Glomerular visceral epithelial cell (primary cell): ENCODE measurements at regions not wholly inside any gene's neighbourhood (a gene's known extent, or its start where the extent isn't known, plus 50 kb on each side); places are given as distances from the start of the nearest gene placed in this dataset.
A peak's percentile ranks its signal among the peaks of the same experiment; 100 is the strongest.
"Not testable (repeated sequence)": the region's sequence is repeated elsewhere in the genome, so short reads cannot be mapped to it uniquely, and the experiment has no call there.

Experiments
- DNase-seq: peaks from one replicate; pipeline ENCODE4 v3.0.0-alpha.2; 2016; ENCODE audit errors: extremely low spot score

GRCh38 chr3:30297112-30297511 is 309.3 kb upstream of the TGFBR2 start:
- no peak for DNase-seq

DNA sequence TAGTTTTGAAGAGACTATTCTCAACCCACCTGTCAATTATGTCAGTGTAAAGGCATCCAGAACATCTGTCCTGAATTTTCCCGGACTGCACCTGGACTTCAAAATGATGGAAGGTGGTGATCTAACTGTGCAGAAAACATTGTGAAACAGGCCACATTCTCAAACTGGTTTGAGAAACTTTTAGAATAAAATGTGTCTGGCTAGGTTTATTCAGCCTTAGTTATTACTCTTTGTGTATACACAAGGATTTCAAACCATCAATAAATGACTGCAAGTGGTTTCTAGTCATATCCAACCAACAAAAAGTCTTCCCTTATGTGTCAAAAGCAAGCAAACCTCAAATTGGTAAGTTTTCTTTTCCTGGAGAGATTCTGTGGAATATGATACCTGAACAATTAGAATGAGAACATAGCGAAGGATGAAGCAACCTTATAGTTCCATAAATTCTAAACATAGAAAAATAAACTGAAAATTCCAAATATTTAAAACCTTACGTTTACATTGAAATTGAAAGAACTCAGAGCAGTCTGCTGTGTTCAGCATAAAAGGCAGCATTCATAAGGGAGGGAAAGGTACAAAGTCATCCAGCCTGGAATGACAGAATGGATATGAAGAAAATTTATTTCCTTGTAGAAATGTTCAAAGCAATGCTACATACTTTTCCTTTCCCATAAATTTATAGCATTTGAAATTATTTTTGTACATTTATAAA is 306.6 kb upstream of the TGFBR2 start:
- no peak for DNase-seq

GRCh38 chr3:30300809-30301208 is 305.6 kb upstream of the TGFBR2 start:
- no peak for DNase-seq

- DNase-seq = peak; percentile 15
Measured at GRCh38 chr3:30302027-30302426, 304.4 kb upstream of the TGFBR2 start.

GRCh38 chr3:30303770-30304169 is 302.6 kb upstream of the TGFBR2 start:
- no peak for DNase-seq

DNA sequence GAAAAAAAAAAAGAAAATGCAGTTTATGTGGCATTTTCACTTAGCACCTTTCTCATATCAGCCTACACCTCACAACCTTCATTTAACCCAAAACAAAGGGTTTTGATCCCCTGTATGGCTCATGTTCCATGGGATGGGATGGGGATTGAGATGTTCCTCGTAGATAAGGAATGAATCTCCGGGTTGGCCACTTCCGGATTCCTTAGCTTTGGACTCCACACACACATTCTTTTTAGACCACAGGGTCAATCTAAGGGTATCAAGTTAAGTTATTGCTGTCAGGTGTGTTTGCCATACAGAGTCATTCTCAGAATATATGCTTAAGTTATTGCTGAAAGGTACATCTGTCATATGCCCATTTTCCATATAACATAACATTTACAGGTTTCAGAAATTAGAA is 301.4 kb upstream of the TGFBR2 start:
- peak; percentile 16 for DNase-seq

DNA sequence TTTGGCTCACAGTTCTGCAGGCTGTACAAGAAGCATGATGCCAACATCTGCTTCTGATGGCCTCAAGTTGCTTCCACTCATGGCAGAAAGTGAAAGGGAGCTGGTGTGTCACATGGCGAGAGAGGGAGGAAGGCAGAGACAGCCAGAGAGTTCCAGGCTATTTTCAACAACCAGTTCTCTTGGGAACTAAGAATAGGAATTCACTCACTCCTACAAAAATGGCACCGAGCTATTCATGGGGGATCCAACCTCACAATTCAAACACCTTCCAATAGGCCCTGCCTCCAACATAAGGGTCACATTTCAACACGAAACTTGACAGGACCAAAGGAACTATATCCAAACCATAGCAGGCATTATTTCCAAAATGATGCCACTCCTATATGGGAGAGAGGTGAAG is 299.5 kb upstream of the TGFBR2 start:
- no peak for DNase-seq

- DNase-seq = no peak
Measured at GRCh38 chr3:30307372-30307950, 298.9 kb upstream of the TGFBR2 start.

DNA sequence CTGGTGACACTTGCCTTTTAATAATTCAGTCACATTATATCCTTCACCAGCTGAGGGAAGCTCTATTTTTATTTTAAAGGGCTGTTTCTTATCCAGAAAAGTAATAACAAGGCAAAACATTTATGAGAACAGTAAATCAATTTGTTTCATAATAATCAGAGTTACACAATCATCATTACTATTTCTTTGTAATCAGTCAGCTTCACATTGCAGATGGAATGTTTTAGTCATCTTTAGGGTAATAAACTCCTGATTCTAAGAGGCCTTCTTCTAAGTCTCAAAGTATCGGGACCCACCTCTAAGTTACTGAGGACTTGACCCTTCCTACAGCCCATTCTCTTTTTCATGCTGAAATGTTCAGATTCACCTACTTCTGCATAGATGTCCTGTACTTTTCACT is 298.3 kb upstream of the TGFBR2 start:
- DNase-seq = no peak

- DNase-seq = no peak
Measured at GRCh38 chr3:30309961-30310954, 296.1 kb upstream of the TGFBR2 start.

DNA sequence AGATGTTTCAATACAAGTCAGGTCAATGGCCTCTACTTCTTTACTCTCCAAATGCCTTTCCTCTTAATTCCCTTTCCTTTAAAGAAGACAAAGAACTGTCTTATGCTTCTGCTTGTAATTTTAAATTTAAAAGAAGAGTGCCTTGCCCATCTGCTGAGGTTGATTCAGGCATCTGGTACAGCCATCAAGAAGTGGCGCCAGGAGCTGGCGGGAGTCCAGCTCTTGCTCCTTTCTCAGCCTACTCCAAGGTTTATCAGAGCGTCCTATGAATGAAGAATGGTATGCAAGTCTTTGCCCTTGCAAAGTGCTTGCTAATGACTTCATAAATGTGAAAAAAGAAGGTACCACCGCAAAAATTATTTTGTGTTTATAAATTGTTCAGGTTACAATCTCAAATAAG is 294.6 kb upstream of the TGFBR2 start:
- no peak for DNase-seq

DNA sequence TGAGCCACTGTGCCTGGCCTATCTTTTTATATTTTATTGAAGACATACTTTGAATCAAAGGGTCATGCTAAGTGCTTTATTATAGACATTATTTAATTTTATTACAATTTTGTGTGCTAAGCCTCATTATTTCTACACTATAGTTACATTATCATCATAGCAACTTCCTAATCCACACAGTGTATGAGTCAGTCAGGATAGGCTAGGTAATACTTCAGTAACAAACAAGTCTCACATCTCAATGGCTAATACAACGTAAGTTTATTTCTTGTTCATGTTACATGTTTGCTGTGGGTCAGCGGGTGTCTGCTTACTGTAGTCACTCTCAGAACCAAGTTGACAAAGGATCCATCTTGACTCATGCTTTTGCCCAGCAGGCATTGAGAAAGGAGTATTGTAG is 292.6 kb upstream of the TGFBR2 start:
- no peak for DNase-seq

GRCh38 chr3:30314757-30315325 is 291.6 kb upstream of the TGFBR2 start:
- DNase-seq = no peak

DNA sequence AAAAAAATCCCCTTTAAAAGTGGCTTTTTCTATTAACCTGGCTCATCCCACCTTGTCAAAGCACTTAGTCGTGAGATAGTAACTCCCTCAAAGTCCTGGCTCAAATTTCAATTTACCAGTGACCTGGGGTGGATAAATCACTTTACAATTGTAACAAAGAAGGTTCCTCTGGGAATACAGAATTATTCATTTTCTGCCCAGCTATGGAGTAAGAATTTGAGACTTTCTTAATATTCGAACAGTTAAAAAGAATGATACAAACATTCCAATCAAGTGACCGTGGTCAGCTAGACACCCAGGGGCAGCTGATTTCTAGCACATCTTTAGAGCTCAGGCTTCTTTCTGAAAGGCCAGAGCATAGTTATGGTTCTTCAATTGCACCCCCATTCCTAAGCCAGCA is 291.0 kb upstream of the TGFBR2 start:
- no peak for DNase-seq

GRCh38 chr3:30317561-30317960 is 288.8 kb upstream of the TGFBR2 start:
- no peak for DNase-seq

DNA sequence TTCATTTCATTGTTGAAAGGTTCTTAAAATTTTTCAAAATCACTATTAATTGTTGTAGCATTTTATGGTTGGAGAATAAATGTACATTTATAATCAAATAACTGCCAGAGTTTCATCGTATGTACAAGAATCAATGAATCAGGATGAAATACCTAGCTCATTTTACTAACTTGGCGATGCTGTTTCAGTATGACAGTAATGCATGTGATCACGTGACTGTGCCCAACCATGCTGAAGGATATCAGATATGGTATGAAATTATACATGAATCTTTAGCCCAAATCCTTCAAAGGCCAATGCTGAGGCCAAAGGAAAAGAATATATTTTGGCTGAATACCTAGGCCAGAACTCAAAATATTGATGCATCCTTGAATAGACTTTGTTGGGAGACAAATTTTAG is 288.3 kb upstream of the TGFBR2 start:
- DNase-seq = no peak

DNA sequence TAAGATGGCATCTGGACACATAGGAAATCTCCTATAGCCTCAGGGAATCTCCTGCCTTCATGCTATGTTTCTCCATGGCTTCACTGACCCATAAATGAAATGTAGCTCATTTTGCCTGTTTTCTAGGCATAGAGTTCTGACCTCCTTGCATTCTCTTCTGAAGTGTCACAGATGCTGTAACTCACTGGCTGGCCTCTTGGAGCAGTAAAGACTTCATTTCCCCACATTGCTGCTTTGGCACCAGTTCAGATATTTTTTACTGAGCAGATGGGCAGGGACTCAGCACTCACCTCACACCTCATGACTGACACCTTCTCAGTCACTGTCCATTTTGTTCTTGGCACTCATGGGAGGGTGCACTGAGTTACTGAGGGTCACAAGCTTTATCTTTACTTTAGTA is 286.7 kb upstream of the TGFBR2 start:
- peak; percentile 38 for DNase-seq

DNA sequence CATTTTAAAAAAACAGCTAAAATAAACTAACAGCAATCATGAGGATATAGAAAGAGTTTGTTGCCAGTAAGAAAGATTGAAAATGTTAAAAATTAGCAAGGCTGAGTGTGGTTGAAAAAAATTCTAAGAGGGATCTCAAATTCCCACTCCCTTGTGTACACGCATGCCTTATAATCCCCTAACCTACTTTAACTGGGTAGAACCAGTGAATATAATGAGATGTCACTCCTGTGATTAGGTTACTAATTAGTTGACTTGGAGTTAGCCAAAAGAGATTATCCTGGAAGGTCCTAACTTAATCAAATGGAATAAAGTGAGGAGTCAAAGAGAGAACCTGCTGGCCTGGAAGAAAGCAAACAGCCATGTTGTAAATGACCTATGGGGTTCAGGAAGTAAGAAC is 286.0 kb upstream of the TGFBR2 start:
- no peak for DNase-seq

DNA sequence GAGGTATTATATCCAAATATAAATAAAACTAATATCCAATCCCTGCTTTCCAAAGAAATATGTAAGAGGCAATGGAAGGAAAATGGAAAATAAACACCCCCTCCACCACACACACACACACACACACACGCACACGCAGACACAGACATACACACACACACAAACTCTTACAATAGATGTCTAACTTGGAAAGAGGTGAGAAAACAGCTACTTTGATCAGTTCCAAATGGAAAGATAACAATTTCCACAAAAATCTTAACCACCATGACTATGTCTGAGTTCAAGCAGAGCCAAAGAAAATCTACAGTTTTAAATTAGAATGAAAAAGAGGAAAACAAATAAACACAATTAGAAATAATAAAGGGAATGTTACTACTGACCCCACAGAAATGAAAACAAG is 285.3 kb upstream of the TGFBR2 start:
- DNase-seq = no peak

GRCh38 chr3:30323649-30324048 is 282.8 kb upstream of the TGFBR2 start:
- DNase-seq = not testable (repeated sequence)

GRCh38 chr3:30324587-30324986 is 281.8 kb upstream of the TGFBR2 start:
- DNase-seq = peak; percentile 64

DNA sequence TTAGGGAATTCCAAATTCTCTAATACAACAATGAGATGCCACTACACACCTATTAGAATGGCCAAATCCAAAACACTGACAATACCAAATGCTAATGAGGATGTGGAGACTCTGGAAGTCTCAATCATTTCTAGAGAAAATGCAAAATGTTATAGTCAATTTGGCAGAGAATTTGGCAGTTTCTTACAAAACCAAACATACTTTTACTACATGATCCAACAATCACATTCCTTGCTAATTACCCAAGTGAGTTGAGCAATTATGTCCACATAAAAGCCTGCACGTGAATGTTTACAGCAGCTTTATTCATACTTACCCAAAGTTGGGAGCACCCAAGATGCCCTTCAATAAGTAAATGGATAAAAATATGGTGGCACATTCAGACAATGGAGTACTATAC is 278.4 kb upstream of the TGFBR2 start:
- DNase-seq = not testable (repeated sequence)
